Astrocyte (in vitro differentiated cells and primary cell): ENCODE measurements at regions not wholly inside any gene's neighbourhood (a gene's known extent, or its start where the extent isn't known, plus 50 kb on each side); places are given as distances from the start of the nearest gene placed in this dataset.

Experiments
- DNase-seq: peaks from one replicate; pipeline ENCODE4 v3.0.0-alpha.2; 2010; ENCODE audit warnings: low read depth
- FAIRE-seq: peaks from 2 replicates; lab custom pipeline; 2011; peaks lifted over from hg19 to GRCh38; lab: Jason Lieb, UNC
- H2AFZ ChIP-seq: 2 replicates; pipeline ENCODE4 v1.6.0; 2012; ENCODE audit warnings: low read depth, low read length, inconsistent platforms
- H3K27ac ChIP-seq: 2 replicates; pipeline ENCODE4 v1.5.1; 2011; ENCODE audit warnings: low read depth, low read length, inconsistent platforms
- H3K27me3 ChIP-seq: 2 replicates; pipeline ENCODE4 v1.6.0; 2011; ENCODE audit warnings: low read length, inconsistent platforms; ENCODE audit not compliant: insufficient read depth
- H3K36me3 ChIP-seq: 2 replicates; pipeline ENCODE4 v1.5.1; 2011; ENCODE audit warnings: low read length, inconsistent platforms; ENCODE audit not compliant: insufficient read depth
- H3K4me1 ChIP-seq: 2 replicates; pipeline ENCODE4 v1.5.1; 2011; ENCODE audit warnings: low read length, inconsistent platforms; ENCODE audit not compliant: insufficient read depth
- H3K4me2 ChIP-seq: 2 replicates; pipeline ENCODE4 v1.6.0; 2012; ENCODE audit warnings: low read length, inconsistent platforms
- H3K4me3 ChIP-seq: 2 replicates; pipeline ENCODE4 v1.5.1; 2011; ENCODE audit warnings: low read depth, mild to moderate bottlenecking, low read length, inconsistent platforms; ENCODE audit not compliant: insufficient read depth
- H3K79me2 ChIP-seq: 2 replicates; pipeline ENCODE4 v1.6.0; 2012; ENCODE audit warnings: mild to moderate bottlenecking, low read length, inconsistent platforms; ENCODE audit not compliant: insufficient read depth
- H3K9ac ChIP-seq: 2 replicates; pipeline ENCODE4 v1.6.0; 2012; ENCODE audit warnings: mild to moderate bottlenecking, low read length, inconsistent platforms
- H3K9me3 ChIP-seq: 2 replicates; pipeline ENCODE4 v1.5.1; 2012; ENCODE audit warnings: low read depth, mild to moderate bottlenecking, low read length, inconsistent platforms; ENCODE audit not compliant: insufficient read depth
- H4K20me1 ChIP-seq: 2 replicates; pipeline ENCODE4 v1.6.0; 2012; ENCODE audit warnings: low read length, inconsistent platforms; ENCODE audit not compliant: insufficient read depth
- H3K27ac Mint-ChIP-seq: one replicate; pipeline ENCODE4 v1.8.0; 2021; ENCODE audit warnings: mild to moderate bottlenecking, mixed read lengths; ENCODE audit not compliant: unreplicated experiment
- H3K27me3 Mint-ChIP-seq: one replicate; pipeline ENCODE4 v1.8.0; 2021; ENCODE audit warnings: low read depth, mixed read lengths; ENCODE audit not compliant: unreplicated experiment
- H3K36me3 Mint-ChIP-seq: one replicate; pipeline ENCODE4 v1.8.0; 2021; ENCODE audit warnings: low read depth, mixed read lengths; ENCODE audit not compliant: unreplicated experiment
- H3K4me1 Mint-ChIP-seq: one replicate; pipeline ENCODE4 v1.8.0; 2021; ENCODE audit warnings: low read depth, mixed read lengths; ENCODE audit not compliant: unreplicated experiment
- H3K4me3 Mint-ChIP-seq: one replicate; pipeline ENCODE4 v1.8.0; 2021; ENCODE audit warnings: mild to moderate bottlenecking, moderate library complexity, mixed read lengths; ENCODE audit not compliant: unreplicated experiment
- H3K9me3 Mint-ChIP-seq: one replicate; pipeline ENCODE4 v1.8.0; 2021; ENCODE audit warnings: mild to moderate bottlenecking, mixed read lengths; ENCODE audit not compliant: unreplicated experiment
- CTCF ChIP-seq: IDR thresholded peaks from 2 replicates; pipeline ENCODE4 v1.5.1; 2011; ENCODE audit warnings: low read depth, mild to moderate bottlenecking, inconsistent platforms, low read length, moderate library complexity; ENCODE audit not compliant: insufficient read depth
- EZH2 ChIP-seq: IDR thresholded peaks from 2 replicates; pipeline ENCODE4 v1.6.1; 2012; ENCODE audit warnings: mild to moderate bottlenecking, low read length, inconsistent platforms; ENCODE audit not compliant: insufficient read depth

GRCh38 chr6:71066153-71066552 lies 109.3 kb upstream of the B3GAT2 start:
- no peak overlapping the region for H3K27ac ChIP-seq
- H3K4me1 ChIP-seq = no peaks in the 10 kb centered on the region
- H3K4me1 Mint-ChIP-seq = no peaks in the 10 kb centered on the region
- peaks cover 3% of the 10 kb centered on the region for H3K9me3 Mint-ChIP-seq
- H2AFZ ChIP-seq = no peak overlapping the region
- H3K4me3 Mint-ChIP-seq = no peak overlapping the region
- H3K27me3 Mint-ChIP-seq = no peaks in the 10 kb centered on the region
- H3K9ac ChIP-seq = no peak overlapping the region
- no peak for TF ChIP-seq CTCF
- no peak for TF ChIP-seq EZH2
- no peak overlapping the region for H3K27ac Mint-ChIP-seq
- H3K9me3 ChIP-seq = no peaks in the 10 kb centered on the region
- no peaks in the 10 kb centered on the region for H3K36me3 ChIP-seq
- no peaks in the 10 kb centered on the region for H4K20me1 ChIP-seq
- H3K27me3 ChIP-seq = no peaks in the 10 kb centered on the region
- DNase-seq (no peak), FAIRE-seq (no peak)
- no peaks in the 10 kb centered on the region for H3K36me3 Mint-ChIP-seq
- H3K4me3 ChIP-seq = no peak overlapping the region
- no peaks in the 10 kb centered on the region for H3K79me2 ChIP-seq
- no peak overlapping the region for H3K4me2 ChIP-seq

GRCh38 chr6:71067816-71068215 lies 111.0 kb upstream of the B3GAT2 start:
- Histone ChIP-seq H3K4me3 (no peak overlapping the region), H3K4me2 (no peak overlapping the region), H3K4me1 (no peaks in the 10 kb centered on the region), H3K79me2 (no peaks in the 10 kb centered on the region), H3K27me3 (no peaks in the 10 kb centered on the region), H2AFZ (no peak overlapping the region), H3K27ac (no peak overlapping the region), H4K20me1 (no peaks in the 10 kb centered on the region), H3K9ac (no peak overlapping the region), H3K36me3 (no peaks in the 10 kb centered on the region), H3K9me3 (no peaks in the 10 kb centered on the region)
- no peak overlapping the region for H3K4me3 Mint-ChIP-seq
- H3K9me3 Mint-ChIP-seq = peaks cover 3% of the 10 kb centered on the region
- DNase-seq = no peak
- no peak overlapping the region for H3K27ac Mint-ChIP-seq
- peaks cover 3% of the 10 kb centered on the region for H3K4me1 Mint-ChIP-seq
- no peaks in the 10 kb centered on the region for H3K27me3 Mint-ChIP-seq
- no peak for TF ChIP-seq CTCF
- TF ChIP-seq EZH2 = no peak
- no peaks in the 10 kb centered on the region for H3K36me3 Mint-ChIP-seq
- no peak for FAIRE-seq

- peaks cover 10% of the 10 kb centered on the region for H3K9me3 Mint-ChIP-seq
Measured at GRCh38 chr6:71072508-71072907, 115.6 kb upstream of the B3GAT2 start.

More at GRCh38 chr6:71072508-71072907, 115.6 kb upstream of the B3GAT2 start:
- Mint-ChIP-seq H3K4me1 (peaks cover 6% of the 10 kb centered on the region), H3K36me3 (no peaks in the 10 kb centered on the region), H3K27ac (no peak overlapping the region), H3K27me3 (no peaks in the 10 kb centered on the region), H3K4me3 (no peak overlapping the region)
- H3K9ac ChIP-seq = no peak overlapping the region
- no peaks in the 10 kb centered on the region for H3K27me3 ChIP-seq
- FAIRE-seq = no peak
- no peaks in the 10 kb centered on the region for H3K9me3 ChIP-seq
- no peaks in the 10 kb centered on the region for H4K20me1 ChIP-seq
- H2AFZ ChIP-seq = no peak overlapping the region
- TF ChIP-seq EZH2 (no peak), CTCF (no peak)
- no peaks in the 10 kb centered on the region for H3K4me1 ChIP-seq
- H3K79me2 ChIP-seq = no peaks in the 10 kb centered on the region
- peak overlapping the region; percentile 10 for H3K4me2 ChIP-seq
- H3K4me3 ChIP-seq = no peak overlapping the region
- no peak overlapping the region for H3K27ac ChIP-seq
- H3K36me3 ChIP-seq = no peaks in the 10 kb centered on the region
- peak; percentile 36 for DNase-seq
